HepG2 (cell line): ENCODE measurements at regions not wholly inside any gene's neighbourhood (a gene's known extent, or its start where the extent isn't known, plus 50 kb on each side); places are given as distances from the start of the nearest gene placed in this dataset.

Experiments used
- ATF7 ChIP-seq, 2 experiments: fragments of 450-650 bp in 1 of 2; sonication (generic) in 1 of 2; formaldehyde crosslinking in 1 of 2; IDR thresholded peaks; 2 replicates each; pipeline versions ENCODE4 v1.4.0 to v1.6.1; 2016 to 2020; ENCODE audit warnings: antibody characterized with exemption in 1 of 2, mild to moderate bottlenecking in 1 of 2, missing genetic modification reagents in 1 of 2
- ELF3 ChIP-seq: IDR thresholded peaks from 2 replicates; pipeline ENCODE4 v1.6.1; 2016; ENCODE audit warnings: missing genetic modification reagents, missing compliant biosample characterization
- FOSL2 ChIP-seq: sonication (generic); formaldehyde crosslinking; IDR thresholded peaks from 2 replicates; pipeline ENCODE4 v1.4.0; 2020; ENCODE audit warnings: missing genetic modification reagents
- KAT7 ChIP-seq: IDR thresholded peaks from 2 replicates; pipeline ENCODE4 v1.6.1; 2018; ENCODE audit warnings: borderline replicate concordance, missing compliant biosample characterization
- KAT8 ChIP-seq: IDR thresholded peaks from 2 replicates; pipeline ENCODE4 v1.6.1; 2016; ENCODE audit warnings: missing genetic modification reagents, missing compliant biosample characterization
- KDM1A ChIP-seq: IDR thresholded peaks from 2 replicates; pipeline ENCODE4 v1.6.1; 2016; ENCODE audit warnings: missing compliant biosample characterization
- MEF2D ChIP-seq: sonication (generic); formaldehyde crosslinking; IDR thresholded peaks from 2 replicates; pipeline ENCODE4 v1.5.1; 2020; ENCODE audit warnings: mild to moderate bottlenecking, missing genetic modification reagents
- NPAS2 ChIP-seq: sonication (generic); formaldehyde crosslinking; IDR thresholded peaks from 2 replicates; pipeline ENCODE4 v1.8.0; 2022; ENCODE audit warnings: mild to moderate bottlenecking, missing genetic modification reagents, borderline replicate concordance
- RARA ChIP-seq: IDR thresholded peaks from 2 replicates; pipeline ENCODE4 v1.6.1; 2016; ENCODE audit warnings: missing genetic modification reagents, missing compliant biosample characterization
- SAP130 ChIP-seq: IDR thresholded peaks from 2 replicates; pipeline ENCODE4 v1.6.1; 2016; ENCODE audit warnings: low read depth
- ZMYM4 ChIP-seq: sonication (generic); formaldehyde crosslinking; IDR thresholded peaks from 2 replicates; pipeline ENCODE4 v1.8.1; 2023; ENCODE audit warnings: mild to moderate bottlenecking, missing genetic modification reagents
- ZNF225 ChIP-seq: sonication (generic); formaldehyde crosslinking; IDR thresholded peaks from 2 replicates; pipeline ENCODE4 v1.4.0; 2020; ENCODE audit warnings: mild to moderate bottlenecking, missing genetic modification reagents
- ZNF546 ChIP-seq: sonication (generic); formaldehyde crosslinking; conservative IDR thresholded peaks from 2 replicates; pipeline ENCODE4 v1.8.1; 2023; ENCODE audit warnings: mild to moderate bottlenecking, missing genetic modification reagents
- ZNF577 ChIP-seq: sonication (generic); formaldehyde crosslinking; IDR thresholded peaks from 2 replicates; pipeline ENCODE4 v1.4.0; 2020; ENCODE audit warnings: mild to moderate bottlenecking, low read depth, missing genetic modification reagents, borderline replicate concordance
- ZNF672 ChIP-seq: sonication (generic); formaldehyde crosslinking; IDR thresholded peaks from 2 replicates; pipeline ENCODE4 v1.8.1; 2022; ENCODE audit warnings: missing genetic modification reagents
- ZNF776 ChIP-seq: sonication (generic); formaldehyde crosslinking; IDR thresholded peaks from 2 replicates; pipeline ENCODE4 v1.4.0; 2020; ENCODE audit warnings: mild to moderate bottlenecking, missing genetic modification reagents
- ZSCAN22 ChIP-seq: sonication (generic); formaldehyde crosslinking; IDR thresholded peaks from 2 replicates; pipeline ENCODE4 v1.4.0; 2020; ENCODE audit warnings: mild to moderate bottlenecking, missing genetic modification reagents
- TF ChIP-seq, protein P1 (sequence below): sonication (generic); formaldehyde crosslinking; IDR thresholded peaks from 2 replicates; pipeline ENCODE4 v1.4.0; 2020; ENCODE audit warnings: missing genetic modification reagents, borderline replicate concordance
- TF ChIP-seq, protein P2 (sequence below): sonication (generic); formaldehyde crosslinking; IDR thresholded peaks from 2 replicates; pipeline ENCODE4 v1.5.1; 2020; ENCODE audit warnings: mild to moderate bottlenecking, missing genetic modification reagents, moderate library complexity
- TF ChIP-seq, protein P3 (sequence below): sonication (generic); formaldehyde crosslinking; IDR thresholded peaks from 2 replicates; pipeline ENCODE4 v1.5.1; 2020; ENCODE audit warnings: missing genetic modification reagents, mild to moderate bottlenecking, borderline replicate concordance
- TF ChIP-seq, protein P4 (sequence below): fragments of 450-650 bp; IDR thresholded peaks from 2 replicates; pipeline ENCODE4 v1.6.1; 2016
- TF ChIP-seq, protein P5 (sequence below): sonication (generic); formaldehyde crosslinking; IDR thresholded peaks from 2 replicates; pipeline ENCODE4 v1.4.0; 2020; ENCODE audit warnings: missing genetic modification reagents, mild to moderate bottlenecking, borderline replicate concordance
- TF ChIP-seq, protein P6 (sequence below): sonication (generic); formaldehyde crosslinking; IDR thresholded peaks from 2 replicates; pipeline ENCODE4 v1.5.0; 2020; ENCODE audit warnings: mild to moderate bottlenecking, low read depth, missing genetic modification reagents, borderline replicate concordance

DNA sequence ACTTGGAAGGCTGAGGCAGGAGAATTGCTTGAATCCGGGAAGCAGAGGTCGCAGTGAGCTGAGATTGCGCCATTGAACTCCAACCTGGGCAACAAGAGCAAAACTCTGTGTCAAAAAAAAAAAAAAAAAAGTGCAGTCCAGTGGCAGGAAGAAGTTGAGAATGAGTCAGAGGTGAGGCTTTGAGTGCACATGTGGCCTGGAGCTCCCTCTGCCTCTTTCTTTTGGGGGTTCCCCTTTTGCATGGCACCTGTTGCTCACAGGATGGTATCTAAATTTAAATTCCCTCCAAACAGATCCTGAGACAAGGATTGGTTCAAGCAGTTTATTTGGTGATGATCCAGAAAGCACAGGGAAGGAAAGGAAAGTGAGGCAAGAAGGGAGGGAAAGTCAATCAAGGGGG, 151.4 kb upstream of the STX18 start (continued):
- TF ChIP-seq, protein P1, sequence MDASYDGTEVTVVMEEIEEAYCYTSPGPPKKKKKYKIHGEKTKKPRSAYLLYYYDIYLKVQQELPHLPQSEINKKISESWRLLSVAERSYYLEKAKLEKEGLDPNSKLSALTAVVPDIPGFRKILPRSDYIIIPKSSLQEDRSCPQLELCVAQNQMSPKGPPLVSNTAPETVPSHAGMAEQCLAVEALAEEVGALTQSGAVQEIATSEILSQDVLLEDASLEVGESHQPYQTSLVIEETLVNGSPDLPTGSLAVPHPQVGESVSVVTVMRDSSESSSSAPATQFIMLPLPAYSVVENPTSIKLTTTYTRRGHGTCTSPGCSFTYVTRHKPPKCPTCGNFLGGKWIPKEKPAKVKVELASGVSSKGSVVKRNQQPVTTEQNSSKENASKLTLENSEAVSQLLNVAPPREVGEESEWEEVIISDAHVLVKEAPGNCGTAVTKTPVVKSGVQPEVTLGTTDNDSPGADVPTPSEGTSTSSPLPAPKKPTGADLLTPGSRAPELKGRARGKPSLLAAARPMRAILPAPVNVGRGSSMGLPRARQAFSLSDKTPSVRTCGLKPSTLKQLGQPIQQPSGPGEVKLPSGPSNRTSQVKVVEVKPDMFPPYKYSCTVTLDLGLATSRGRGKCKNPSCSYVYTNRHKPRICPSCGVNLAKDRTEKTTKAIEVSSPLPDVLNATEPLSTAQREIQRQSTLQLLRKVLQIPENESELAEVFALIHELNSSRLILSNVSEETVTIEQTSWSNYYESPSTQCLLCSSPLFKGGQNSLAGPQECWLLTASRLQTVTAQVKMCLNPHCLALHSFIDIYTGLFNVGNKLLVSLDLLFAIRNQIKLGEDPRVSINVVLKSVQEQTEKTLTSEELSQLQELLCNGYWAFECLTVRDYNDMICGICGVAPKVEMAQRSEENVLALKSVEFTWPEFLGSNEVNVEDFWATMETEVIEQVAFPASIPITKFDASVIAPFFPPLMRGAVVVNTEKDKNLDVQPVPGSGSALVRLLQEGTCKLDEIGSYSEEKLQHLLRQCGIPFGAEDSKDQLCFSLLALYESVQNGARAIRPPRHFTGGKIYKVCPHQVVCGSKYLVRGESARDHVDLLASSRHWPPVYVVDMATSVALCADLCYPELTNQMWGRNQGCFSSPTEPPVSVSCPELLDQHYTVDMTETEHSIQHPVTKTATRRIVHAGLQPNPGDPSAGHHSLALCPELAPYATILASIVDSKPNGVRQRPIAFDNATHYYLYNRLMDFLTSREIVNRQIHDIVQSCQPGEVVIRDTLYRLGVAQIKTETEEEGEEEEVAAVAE (CRISPR knock-in tag) = no peak
- TF ChIP-seq ELF3 (CRISPR knock-in tag) (peak; percentile 27; the same call in 1 of the 2 replicates), KAT8 (CRISPR knock-in tag) (no peak), MEF2D (CRISPR knock-in tag) (no peak), ZSCAN22 (CRISPR knock-in tag) (no peak), ZNF672 (CRISPR knock-in tag) (no peak), ZNF546 (CRISPR knock-in tag) (no peak), ZNF776 (CRISPR knock-in tag) (no peak), KDM1A (CRISPR knock-in tag) (no peak), NPAS2 (no peak), ZMYM4 (CRISPR knock-in tag) (no peak; the same call in 1 of the 2 replicates), ZNF225 (no peak), SAP130 (CRISPR knock-in tag) (peak; percentile 38; the same call in 1 of the 2 replicates), ATF7 (IDR thresholded peaks at IDR 0.05) (no peak), ATF7 (CRISPR knock-in tag; IDR thresholded peaks at IDR 0.05) (no peak), RARA (0 out of 2 replicates have a peak, but pooled peaks have one; percentile 11), KAT7 (CRISPR knock-in tag) (no peak), ZNF577 (CRISPR knock-in tag) (no peak), FOSL2 (CRISPR knock-in tag) (peak; percentile 89)
- TF ChIP-seq, protein P2, sequence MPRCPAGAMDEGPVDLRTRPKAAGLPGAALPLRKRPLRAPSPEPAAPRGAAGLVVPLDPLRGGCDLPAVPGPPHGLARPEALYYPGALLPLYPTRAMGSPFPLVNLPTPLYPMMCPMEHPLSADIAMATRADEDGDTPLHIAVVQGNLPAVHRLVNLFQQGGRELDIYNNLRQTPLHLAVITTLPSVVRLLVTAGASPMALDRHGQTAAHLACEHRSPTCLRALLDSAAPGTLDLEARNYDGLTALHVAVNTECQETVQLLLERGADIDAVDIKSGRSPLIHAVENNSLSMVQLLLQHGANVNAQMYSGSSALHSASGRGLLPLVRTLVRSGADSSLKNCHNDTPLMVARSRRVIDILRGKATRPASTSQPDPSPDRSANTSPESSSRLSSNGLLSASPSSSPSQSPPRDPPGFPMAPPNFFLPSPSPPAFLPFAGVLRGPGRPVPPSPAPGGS (CRISPR knock-in tag) = no peak
- TF ChIP-seq, protein P3, sequence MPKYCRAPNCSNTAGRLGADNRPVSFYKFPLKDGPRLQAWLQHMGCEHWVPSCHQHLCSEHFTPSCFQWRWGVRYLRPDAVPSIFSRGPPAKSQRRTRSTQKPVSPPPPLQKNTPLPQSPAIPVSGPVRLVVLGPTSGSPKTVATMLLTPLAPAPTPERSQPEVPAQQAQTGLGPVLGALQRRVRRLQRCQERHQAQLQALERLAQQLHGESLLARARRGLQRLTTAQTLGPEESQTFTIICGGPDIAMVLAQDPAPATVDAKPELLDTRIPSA (CRISPR knock-in tag) = no peak
- TF ChIP-seq, protein P4, sequence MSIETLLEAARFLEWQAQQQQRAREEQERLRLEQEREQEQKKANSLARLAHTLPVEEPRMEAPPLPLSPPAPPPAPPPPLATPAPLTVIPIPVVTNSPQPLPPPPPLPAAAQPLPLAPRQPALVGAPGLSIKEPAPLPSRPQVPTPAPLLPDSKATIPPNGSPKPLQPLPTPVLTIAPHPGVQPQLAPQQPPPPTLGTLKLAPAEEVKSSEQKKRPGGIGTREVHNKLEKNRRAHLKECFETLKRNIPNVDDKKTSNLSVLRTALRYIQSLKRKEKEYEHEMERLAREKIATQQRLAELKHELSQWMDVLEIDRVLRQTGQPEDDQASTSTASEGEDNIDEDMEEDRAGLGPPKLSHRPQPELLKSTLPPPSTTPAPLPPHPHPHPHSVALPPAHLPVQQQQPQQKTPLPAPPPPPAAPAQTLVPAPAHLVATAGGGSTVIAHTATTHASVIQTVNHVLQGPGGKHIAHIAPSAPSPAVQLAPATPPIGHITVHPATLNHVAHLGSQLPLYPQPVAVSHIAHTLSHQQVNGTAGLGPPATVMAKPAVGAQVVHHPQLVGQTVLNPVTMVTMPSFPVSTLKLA = no peak
- TF ChIP-seq, protein P5, sequence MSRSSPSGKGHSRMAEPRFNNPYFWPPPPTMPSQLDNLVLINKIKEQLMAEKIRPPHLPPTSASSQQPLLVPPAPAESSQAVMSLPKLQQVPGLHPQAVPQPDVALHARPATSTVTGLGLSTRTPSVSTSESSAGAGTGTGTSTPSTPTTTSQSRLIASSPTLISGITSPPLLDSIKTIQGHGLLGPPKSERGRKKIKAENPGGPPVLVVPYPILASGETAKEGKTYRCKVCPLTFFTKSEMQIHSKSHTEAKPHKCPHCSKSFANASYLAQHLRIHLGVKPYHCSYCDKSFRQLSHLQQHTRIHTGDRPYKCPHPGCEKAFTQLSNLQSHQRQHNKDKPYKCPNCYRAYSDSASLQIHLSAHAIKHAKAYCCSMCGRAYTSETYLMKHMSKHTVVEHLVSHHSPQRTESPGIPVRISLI = peak; percentile 94
- TF ChIP-seq, protein P6, sequence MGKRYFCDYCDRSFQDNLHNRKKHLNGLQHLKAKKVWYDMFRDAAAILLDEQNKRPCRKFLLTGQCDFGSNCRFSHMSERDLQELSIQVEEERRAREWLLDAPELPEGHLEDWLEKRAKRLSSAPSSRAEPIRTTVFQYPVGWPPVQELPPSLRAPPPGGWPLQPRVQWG = no peak
